ENCODE measurements at regions not wholly inside any gene's neighbourhood (a gene's known extent, or its start where the extent isn't known, plus 50 kb on each side); places are given as distances from the start of the nearest gene placed in this dataset.

GRCh38 chr12:125492354-125493270, 427.4 kb downstream of the AACS start:
- H3K4me3 ChIP-seq (replicated peaks; ENCODE audit: low read depth, low read length), result no peak overlapping the region
- TF ChIP-seq CTCF (IDR thresholded peaks at IDR 0.05; ENCODE audit: low read depth, low read length, missing control alignments), result no peak
- DNase-seq (ENCODE audit: extremely low read depth, low read depth), result no peak

- no peak overlapping the region for H3K4me3 ChIP-seq (replicated peaks; ENCODE audit: low read depth, low read length)
- no peak for TF ChIP-seq CTCF (IDR thresholded peaks at IDR 0.05; ENCODE audit: low read depth, low read length, missing control alignments)
- no peak for DNase-seq (ENCODE audit: extremely low read depth, low read depth)
These were observed 428.6 kb downstream of the AACS start for GRCh38 chr12:125493704-125494308.

GRCh38 chr12:125503128-125503527, 437.9 kb downstream of the AACS start:
- no peak for DNase-seq (ENCODE audit: extremely low read depth, low read depth)
- TF ChIP-seq CTCF (IDR thresholded peaks at IDR 0.05; ENCODE audit: low read depth, low read length, missing control alignments), result no peak
- no peak overlapping the region for H3K4me3 ChIP-seq (replicated peaks; ENCODE audit: low read depth, low read length)

GRCh38 chr12:125509195-125509594, 444.0 kb downstream of the AACS start:
- DNase-seq (ENCODE audit: extremely low read depth, low read depth), result no peak
- no peak overlapping the region for H3K4me3 ChIP-seq (replicated peaks; ENCODE audit: low read depth, low read length)
- TF ChIP-seq CTCF (IDR thresholded peaks at IDR 0.05; ENCODE audit: low read depth, low read length, missing control alignments), result no peak

GRCh38 chr12:125512541-125513298, 447.5 kb downstream of the AACS start:
- TF ChIP-seq CTCF (IDR thresholded peaks at IDR 0.05; ENCODE audit: low read depth, low read length, missing control alignments), result no peak
- H3K4me3 ChIP-seq (replicated peaks; ENCODE audit: low read depth, low read length), result no peak overlapping the region
- DNase-seq (ENCODE audit: extremely low read depth, low read depth), result no peak

- no peak overlapping the region for H3K4me3 ChIP-seq (replicated peaks; ENCODE audit: low read depth, low read length)
- TF ChIP-seq CTCF (IDR thresholded peaks at IDR 0.05; ENCODE audit: low read depth, low read length, missing control alignments), result no peak
- DNase-seq (ENCODE audit: extremely low read depth, low read depth), result no peak
These were observed 450.7 kb downstream of the AACS start for GRCh38 chr12:125515887-125516286.
